Hepatocyte (in vitro differentiated cells): ENCODE measurements at regions not wholly inside any gene's neighbourhood (a gene's known extent, or its start where the extent isn't known, plus 50 kb on each side); places are given as distances from the start of the nearest gene placed in this dataset.

Experiments used
- DNase-seq: peaks from one replicate; pipeline ENCODE4 v3.0.0-alpha.2; 2016; ENCODE audit warnings: low spot score
- H2AFZ ChIP-seq: fragments of 200-600 bp; sonication (generic); 2 replicates; pipeline ENCODE4 v1.6.0; 2016; ENCODE audit warnings: antibody characterized with exemption, mild to moderate bottlenecking
- H3K27ac ChIP-seq: fragments of 200-600 bp; sonication (generic); 2 replicates; pipeline ENCODE4 v1.5.1; 2016; ENCODE audit warnings: mild to moderate bottlenecking
- H3K27me3 ChIP-seq: fragments of 200-600 bp; sonication (generic); 2 replicates; pipeline ENCODE4 v1.6.1; 2016
- H3K36me3 ChIP-seq: fragments of 200-600 bp; sonication (generic); replicated peaks from 2 replicates; pipeline ENCODE4 v1.5.1; 2016; ENCODE audit warnings: low read depth; ENCODE audit not compliant: insufficient read depth
- H3K4me1 ChIP-seq: fragments of 200-600 bp; sonication (generic); 2 replicates; pipeline ENCODE4 v1.5.1; 2016; ENCODE audit warnings: mild to moderate bottlenecking, moderate library complexity; ENCODE audit not compliant: insufficient read depth
- H3K4me2 ChIP-seq: fragments of 200-600 bp; sonication (generic); 2 replicates; pipeline ENCODE4 v1.6.0; 2016
- H3K4me3 ChIP-seq: fragments of 200-600 bp; sonication (generic); 2 replicates; pipeline ENCODE4 v1.5.1; 2016; ENCODE audit warnings: mild to moderate bottlenecking
- H3K79me2 ChIP-seq: fragments of 200-600 bp; sonication (generic); 2 replicates; pipeline ENCODE4 v1.6.0; 2017; ENCODE audit warnings: mild to moderate bottlenecking
- H3K9me2 ChIP-seq: fragments of 200-600 bp; sonication (generic); replicated peaks from 2 replicates; pipeline ENCODE4 v1.6.0; 2017; ENCODE audit warnings: mild to moderate bottlenecking; ENCODE audit not compliant: insufficient read depth
- H3K9me3 ChIP-seq: fragments of 200-600 bp; sonication (generic); 2 replicates; pipeline ENCODE4 v1.5.1; 2016; ENCODE audit warnings: low read depth, mild to moderate bottlenecking
- H4K20me1 ChIP-seq: fragments of 200-600 bp; sonication (generic); 2 replicates; pipeline ENCODE4 v1.6.0; 2016; ENCODE audit warnings: mild to moderate bottlenecking; ENCODE audit not compliant: insufficient read depth, poor library complexity, severe bottlenecking
- EZH2 ChIP-seq: fragments of 200-600 bp; sonication (generic); IDR thresholded peaks from 2 replicates; pipeline ENCODE4 v1.6.1; 2016; ENCODE audit warnings: antibody characterized with exemption, mild to moderate bottlenecking, borderline replicate concordance
- EZH2phosphoT487 ChIP-seq: fragments of 200-600 bp; sonication (generic); IDR thresholded peaks from one replicate; pipeline ENCODE4 v1.6.1; 2018; ENCODE audit warnings: antibody characterized with exemption, mild to moderate bottlenecking, low read depth, moderate library complexity; ENCODE audit not compliant: unreplicated experiment, severe bottlenecking
- WGBS: methylation state at CpG from one replicate; pipeline ENCODE4 v1.1.6; 2016; ENCODE audit warnings: low lambda C conversion rate; ENCODE audit errors: missing lambda C conversion rate; 5-methylcytosine and 5-hydroxymethylcytosine counted together
- TF ChIP-seq, protein P1 (sequence below): fragments of 200-600 bp; sonication (generic); IDR thresholded peaks from 2 replicates; pipeline ENCODE4 v1.5.1; 2016; ENCODE audit warnings: antibody characterized with exemption, mild to moderate bottlenecking; ENCODE audit not compliant: poor library complexity

DNA sequence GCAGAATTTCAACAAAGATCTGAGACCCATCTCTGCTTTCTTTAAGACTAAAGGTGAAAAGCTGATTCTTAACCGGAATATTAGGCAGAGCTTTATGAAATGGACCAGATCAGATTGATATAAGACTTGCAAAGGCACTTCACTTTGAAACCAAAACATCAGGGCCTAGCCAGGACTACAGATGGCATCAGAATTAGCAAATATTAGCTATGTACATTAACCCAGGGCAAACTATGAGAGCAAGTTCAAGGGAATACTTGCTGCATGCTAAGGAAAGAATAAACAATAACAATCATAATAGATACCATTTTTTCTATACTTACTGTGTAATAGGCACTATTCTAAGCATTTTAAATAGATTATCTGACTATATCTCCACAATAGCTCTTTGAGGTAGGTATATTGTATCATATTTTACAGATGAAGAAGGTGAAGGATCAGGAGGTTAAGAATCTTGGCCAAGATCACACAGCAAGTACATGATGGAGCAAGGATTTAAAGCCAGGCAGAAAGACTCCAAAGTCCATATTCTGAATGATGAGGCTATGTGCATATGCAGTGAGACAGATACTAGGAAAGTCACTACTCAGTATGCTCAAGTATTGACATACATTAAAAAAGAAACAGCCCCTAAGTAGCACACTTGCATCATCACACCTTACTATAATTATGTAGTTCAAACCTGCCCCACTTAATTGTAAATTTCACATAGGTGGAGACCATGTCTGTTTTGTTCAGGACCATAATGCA lies 209.3 kb upstream of the PKN2 start:
- 81% methylated on average over 1 of the region's 1 CpG for WGBS
- Histone ChIP-seq H3K9me2 (no peaks in the 10 kb centered on the region), H3K79me2 (no peaks in the 10 kb centered on the region), H4K20me1 (no peaks in the 10 kb centered on the region), H3K27ac (no peak overlapping the region), H3K4me2 (no peak overlapping the region), H3K4me1 (no peaks in the 10 kb centered on the region), H3K27me3 (no peaks in the 10 kb centered on the region), H3K9me3 (no peaks in the 10 kb centered on the region), H3K4me3 (no peak overlapping the region), H3K36me3 (no peaks in the 10 kb centered on the region), H2AFZ (no peak overlapping the region)
- DNase-seq, result no peak
- TF ChIP-seq, protein P1, sequence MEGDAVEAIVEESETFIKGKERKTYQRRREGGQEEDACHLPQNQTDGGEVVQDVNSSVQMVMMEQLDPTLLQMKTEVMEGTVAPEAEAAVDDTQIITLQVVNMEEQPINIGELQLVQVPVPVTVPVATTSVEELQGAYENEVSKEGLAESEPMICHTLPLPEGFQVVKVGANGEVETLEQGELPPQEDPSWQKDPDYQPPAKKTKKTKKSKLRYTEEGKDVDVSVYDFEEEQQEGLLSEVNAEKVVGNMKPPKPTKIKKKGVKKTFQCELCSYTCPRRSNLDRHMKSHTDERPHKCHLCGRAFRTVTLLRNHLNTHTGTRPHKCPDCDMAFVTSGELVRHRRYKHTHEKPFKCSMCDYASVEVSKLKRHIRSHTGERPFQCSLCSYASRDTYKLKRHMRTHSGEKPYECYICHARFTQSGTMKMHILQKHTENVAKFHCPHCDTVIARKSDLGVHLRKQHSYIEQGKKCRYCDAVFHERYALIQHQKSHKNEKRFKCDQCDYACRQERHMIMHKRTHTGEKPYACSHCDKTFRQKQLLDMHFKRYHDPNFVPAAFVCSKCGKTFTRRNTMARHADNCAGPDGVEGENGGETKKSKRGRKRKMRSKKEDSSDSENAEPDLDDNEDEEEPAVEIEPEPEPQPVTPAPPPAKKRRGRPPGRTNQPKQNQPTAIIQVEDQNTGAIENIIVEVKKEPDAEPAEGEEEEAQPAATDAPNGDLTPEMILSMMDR, result no peak
- TF ChIP-seq EZH2, result no peak
- no peak for TF ChIP-seq EZH2phosphoT487

DNA sequence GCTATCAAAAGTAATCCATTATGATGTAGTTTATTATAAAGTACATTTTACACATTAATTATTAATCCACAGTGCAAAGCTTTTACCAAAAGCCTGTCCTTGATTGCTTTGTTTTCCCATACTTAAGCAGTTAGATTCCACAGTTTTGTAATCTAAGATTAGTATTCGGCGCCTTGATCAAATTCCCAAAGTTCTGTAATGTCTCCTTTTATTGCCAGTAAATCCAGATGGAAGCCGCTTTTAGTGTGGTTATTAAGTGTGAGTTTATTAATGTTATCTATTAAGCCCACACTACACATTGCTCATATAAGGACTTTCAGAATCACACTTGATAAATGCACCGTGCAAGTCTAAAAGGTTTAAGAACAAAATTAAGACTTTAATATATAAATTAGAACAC lies 199.2 kb upstream of the PKN2 start:
- Histone ChIP-seq H3K79me2 (no peaks in the 10 kb centered on the region), H2AFZ (no peak overlapping the region), H3K4me2 (no peak overlapping the region), H3K4me3 (no peak overlapping the region), H3K27ac (no peak overlapping the region), H3K36me3 (no peaks in the 10 kb centered on the region), H3K9me2 (no peaks in the 10 kb centered on the region), H3K27me3 (no peaks in the 10 kb centered on the region), H3K9me3 (no peaks in the 10 kb centered on the region), H3K4me1 (no peaks in the 10 kb centered on the region), H4K20me1 (no peaks in the 10 kb centered on the region)
- 92% methylated on average over 4 of the region's 4 CpGs for WGBS
- no peak for DNase-seq
- TF ChIP-seq EZH2 (no peak), EZH2phosphoT487 (no peak)
- TF ChIP-seq, protein P1, result no peak

DNA sequence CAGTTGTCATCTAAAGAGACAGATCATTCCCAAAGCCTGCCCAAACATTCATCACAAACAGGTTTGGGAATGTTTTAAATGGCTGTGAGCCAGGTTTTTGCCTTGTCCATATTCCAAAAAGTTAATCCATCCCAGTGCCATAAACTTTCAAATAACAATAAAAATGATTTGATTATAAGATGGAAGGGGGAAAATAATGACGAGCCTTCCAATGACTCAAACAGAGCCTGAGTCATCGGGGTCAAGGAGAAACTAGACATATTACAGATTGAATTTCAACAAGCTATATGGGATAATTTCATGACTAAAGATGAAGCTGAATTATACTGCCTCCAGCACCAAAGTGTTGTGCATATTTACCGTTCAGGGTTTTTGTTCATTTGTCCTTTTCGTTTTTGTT lies 195.8 kb upstream of the PKN2 start:
- Histone ChIP-seq H3K79me2 (no peaks in the 10 kb centered on the region), H3K36me3 (no peaks in the 10 kb centered on the region), H3K4me2 (no peak overlapping the region), H3K27me3 (no peaks in the 10 kb centered on the region), H3K9me2 (no peaks in the 10 kb centered on the region), H3K4me3 (no peak overlapping the region), H3K9me3 (no peaks in the 10 kb centered on the region), H3K4me1 (no peaks in the 10 kb centered on the region), H4K20me1 (no peaks in the 10 kb centered on the region), H2AFZ (no peak overlapping the region), H3K27ac (no peak overlapping the region)
- no peak for TF ChIP-seq EZH2phosphoT487
- no peak for DNase-seq
- 73% methylated on average over 4 of the region's 4 CpGs for WGBS

DNA sequence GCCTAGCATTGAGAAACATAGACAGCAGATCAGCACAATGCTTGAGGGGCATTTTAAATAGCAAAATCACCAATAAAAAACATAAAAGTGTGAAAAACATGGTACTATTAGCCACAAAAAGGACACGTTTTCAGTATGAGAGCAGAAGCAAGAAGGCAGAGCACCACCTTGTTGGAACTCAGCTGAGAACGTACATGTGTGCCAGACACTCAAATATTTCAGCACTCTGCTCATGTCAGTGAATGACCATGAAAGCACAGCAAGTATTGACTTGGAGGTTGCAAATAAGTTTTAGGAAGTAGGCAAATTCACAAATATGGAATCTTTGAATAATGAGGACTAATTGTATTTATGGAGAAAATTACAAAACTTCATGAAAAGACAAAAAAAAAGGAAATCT lies 193.4 kb upstream of the PKN2 start:
- Histone ChIP-seq H3K4me1 (no peaks in the 10 kb centered on the region), H3K4me3 (no peak overlapping the region), H3K79me2 (no peaks in the 10 kb centered on the region), H3K27ac (no peak overlapping the region), H2AFZ (no peak overlapping the region), H3K4me2 (no peak overlapping the region), H3K9me3 (no peaks in the 10 kb centered on the region), H3K9me2 (no peaks in the 10 kb centered on the region), H4K20me1 (no peaks in the 10 kb centered on the region), H3K36me3 (no peaks in the 10 kb centered on the region), H3K27me3 (no peaks in the 10 kb centered on the region)
- TF ChIP-seq, protein P1, result no peak
- TF ChIP-seq EZH2phosphoT487 (no peak), EZH2 (no peak)
- 76% methylated on average over 2 of the region's 2 CpGs for WGBS
- DNase-seq, result no peak
